IPS-11a (cell line): ENCODE measurements at regions not wholly inside any gene's neighbourhood (a gene's known extent, or its start where the extent isn't known, plus 50 kb on each side); places are given as distances from the start of the nearest gene placed in this dataset.

Experiments used
- H3K4me3 ChIP-seq: one replicate; pipeline ENCODE4 v1.5.1; 2013; ENCODE audit warnings: low read depth, low read length, control low read depth

- no peak overlapping the region for H3K4me3 ChIP-seq
Measured at GRCh38 chr9:36728651-36729520, 156.2 kb downstream of the MELK start.

GRCh38 chr9:36729906-36730305 lies 157.2 kb downstream of the MELK start:
- H3K4me3 ChIP-seq: no peak overlapping the region

- H3K4me3 ChIP-seq: no peak overlapping the region
Measured at GRCh38 chr9:36730414-36730813, 157.7 kb downstream of the MELK start.

GRCh38 chr9:36731068-36731956 lies 158.6 kb downstream of the MELK start:
- no peak overlapping the region for H3K4me3 ChIP-seq

- no peak overlapping the region for H3K4me3 ChIP-seq
Measured at GRCh38 chr9:36734737-36735136, 162.0 kb downstream of the MELK start.

- no peak overlapping the region for H3K4me3 ChIP-seq
Measured at GRCh38 chr9:36736648-36737047, 164.0 kb downstream of the MELK start.

- no peak overlapping the region for H3K4me3 ChIP-seq
Measured at GRCh38 chr9:36738318-36738976, 165.8 kb downstream of the MELK start.

GRCh38 chr9:36739373-36740116 lies 166.8 kb downstream of the MELK start:
- H3K4me3 ChIP-seq: peak overlapping the region; percentile 2

- no peak overlapping the region for H3K4me3 ChIP-seq
Measured at GRCh38 chr9:36742264-36742663, 169.6 kb downstream of the MELK start.

- no peak overlapping the region for H3K4me3 ChIP-seq
Measured at GRCh38 chr9:36744678-36745077, 172.0 kb downstream of the MELK start.

- no peak overlapping the region for H3K4me3 ChIP-seq
Measured at GRCh38 chr9:36745977-36746376, 173.3 kb downstream of the MELK start.

GRCh38 chr9:36746415-36746814 lies 173.7 kb downstream of the MELK start:
- no peak overlapping the region for H3K4me3 ChIP-seq

GRCh38 chr9:36748322-36748899 lies 175.7 kb downstream of the MELK start:
- H3K4me3 ChIP-seq: no peak overlapping the region

- no peak overlapping the region for H3K4me3 ChIP-seq
Measured at GRCh38 chr9:36749461-36749860, 176.8 kb downstream of the MELK start.

- no peak overlapping the region for H3K4me3 ChIP-seq
Measured at GRCh38 chr9:36750630-36751029, 177.9 kb downstream of the MELK start.

GRCh38 chr9:36755019-36755418 lies 182.3 kb downstream of the MELK start:
- H3K4me3 ChIP-seq: no peak overlapping the region

- H3K4me3 ChIP-seq: no peak overlapping the region
Measured at GRCh38 chr9:36759141-36759540, 186.4 kb downstream of the MELK start.

- H3K4me3 ChIP-seq: no peak overlapping the region
Measured at GRCh38 chr9:36759976-36760375, 187.3 kb downstream of the MELK start.

- H3K4me3 ChIP-seq: no peak overlapping the region
Measured at GRCh38 chr9:36760667-36761420, 188.1 kb downstream of the MELK start.

GRCh38 chr9:36762958-36763357 lies 190.3 kb downstream of the MELK start:
- H3K4me3 ChIP-seq: no peak overlapping the region
